GM03348 (cell line): ENCODE measurements at regions not wholly inside any gene's neighbourhood (a gene's known extent, or its start where the extent isn't known, plus 50 kb on each side); places are given as distances from the start of the nearest gene placed in this dataset.

ENCODE experiments used
- DNase-seq: peaks from one replicate; pipeline ENCODE4 v3.0.0; 2012; ENCODE audit warnings: low spot score

GRCh38 chr1:2971101-2971501, 50.2 kb upstream of the ACTRT2 start:
- DNase-seq = no peak
